GM12875 (cell line): ENCODE measurements at regions not wholly inside any gene's neighbourhood (a gene's known extent, or its start where the extent isn't known, plus 50 kb on each side); places are given as distances from the start of the nearest gene placed in this dataset.
"Not testable (repeated sequence)": the region's sequence is repeated elsewhere in the genome, so short reads cannot be mapped to it uniquely, and the experiment has no call there.

Experiments used
- H3K4me3 ChIP-seq: one replicate; pipeline ENCODE4 v1.5.1; 2011; ENCODE audit warnings: low read depth, low read length, control low read depth
- CTCF ChIP-seq: IDR thresholded peaks from 2 replicates; pipeline ENCODE4 v1.5.1; 2011; ENCODE audit warnings: low read depth, mild to moderate bottlenecking, control low read depth, inconsistent platforms, low read length, moderate library complexity, borderline replicate concordance; ENCODE audit not compliant: insufficient read depth

- H3K4me3 ChIP-seq: no peak overlapping the region
Observed at GRCh38 chr7:145105561-145105960, 269.7 kb upstream of the TPK1 start.

GRCh38 chr7:145104400-145104799 lies 268.5 kb upstream of the TPK1 start:
- H3K4me3 ChIP-seq: no peak overlapping the region
- TF ChIP-seq CTCF: no peak

More at GRCh38 chr7:145105561-145105960, 269.7 kb upstream of the TPK1 start:
- no peak for TF ChIP-seq CTCF

GRCh38 chr7:145102199-145102598 lies 266.3 kb upstream of the TPK1 start:
- H3K4me3 ChIP-seq: not testable (repeated sequence)

- no peak overlapping the region for H3K4me3 ChIP-seq
- TF ChIP-seq CTCF: no peak
Observed at GRCh38 chr7:145092766-145093165, 256.9 kb upstream of the TPK1 start.

- no peak for TF ChIP-seq CTCF
- no peak overlapping the region for H3K4me3 ChIP-seq
Observed at GRCh38 chr7:145088111-145088745, 252.4 kb upstream of the TPK1 start.

GRCh38 chr7:145082366-145083161 lies 246.7 kb upstream of the TPK1 start:
- TF ChIP-seq CTCF: no peak
- no peak overlapping the region for H3K4me3 ChIP-seq

GRCh38 chr7:145065473-145065872 lies 229.6 kb upstream of the TPK1 start:
- no peak overlapping the region for H3K4me3 ChIP-seq
- TF ChIP-seq CTCF: no peak
